Adrenal gland (tissue), 5 donors: ENCODE measurements at regions not wholly inside any gene's neighbourhood (a gene's known extent, or its start where the extent isn't known, plus 50 kb on each side); places are given as distances from the start of the nearest gene placed in this dataset.

Experiments
- CTCF ChIP-seq, 6 experiments: fragments of 450-650 bp in 4 of 6; fragments of 200-600 bp in 2 of 6; sonication (generic) in 1 of 6; IDR thresholded peaks; 1 replicate in 5 of 6; 2 replicates in 1 of 6; pipeline versions ENCODE4 v1.5.1 to v1.8.0; 2016 to 2021; ENCODE audit warnings: antibody characterized with exemption in 6 of 6, mild to moderate bottlenecking in 2 of 6, moderate library complexity in 1 of 6
- POLR2A ChIP-seq, 2 donors: fragments of 450-650 bp; IDR thresholded peaks; one replicate each; pipeline ENCODE4 v1.6.1; 2017; ENCODE audit warnings: antibody characterized with exemption in 2 of 2, mild to moderate bottlenecking in 2 of 2, moderate library complexity in 1 of 2
- donor health status: DM: no; HTN: no; CAD: no.

DNA sequence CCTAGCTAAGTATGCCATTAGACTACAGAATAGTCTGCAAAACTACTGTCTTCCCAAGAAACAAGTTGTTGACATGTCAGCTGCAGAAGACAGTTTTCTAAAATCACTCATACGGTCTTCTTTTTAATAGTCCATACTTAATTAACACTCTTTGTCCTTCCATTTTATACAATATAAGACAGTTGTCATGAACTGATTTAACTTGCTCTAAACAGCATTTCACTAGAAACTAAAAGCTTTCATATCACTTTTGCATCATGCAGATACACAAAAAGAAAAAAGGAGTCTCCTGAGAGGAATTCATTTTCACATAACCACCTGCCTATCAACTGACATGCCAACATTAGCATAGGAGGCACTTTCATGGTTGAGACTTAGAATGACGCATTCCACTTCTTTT, 1159.6 kb upstream of the CHAC2 start:
- TF ChIP-seq CTCF (IDR thresholded peaks at IDR 0.05) (no peak), POLR2A (IDR thresholded peaks at IDR 0.05) (no peak)
